ENCODE measurements at regions not wholly inside any gene's neighbourhood (a gene's known extent, or its start where the extent isn't known, plus 50 kb on each side); places are given as distances from the start of the nearest gene placed in this dataset.

DNA sequence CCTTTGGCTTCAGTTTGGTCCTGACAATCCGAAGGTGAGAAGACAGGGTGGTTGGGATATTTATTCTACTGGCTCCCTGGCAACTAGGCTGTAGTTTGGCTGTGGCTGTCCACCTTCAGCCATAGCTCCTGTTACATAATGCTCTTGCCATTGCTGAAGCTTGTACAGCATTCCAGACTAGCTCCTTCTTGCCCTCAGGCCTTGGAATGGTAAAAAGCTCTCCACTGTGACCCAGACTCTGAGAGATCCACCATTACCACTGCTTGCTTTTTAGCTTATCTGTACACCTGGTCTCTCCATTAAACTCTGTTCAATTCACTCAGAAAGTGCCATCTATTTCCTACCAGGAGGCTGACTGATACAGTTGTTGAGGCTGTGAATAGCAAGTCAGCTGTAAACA lies 231.8 kb upstream of the MON1B start:
- Histone ChIP-seq H3K27me3 (no peaks in the 10 kb centered on the region), H3K4me1 (no peaks in the 10 kb centered on the region), H3K4me3 (no peak overlapping the region), H3K36me3 (no peaks in the 10 kb centered on the region), H3K9me3 (no peaks in the 10 kb centered on the region), H3K27ac (no peak overlapping the region)
- DNase-seq = no peak
- WGBS, 2 donors = 60 to 71% methylated on average over 1 of the region's 1 CpG
- TF ChIP-seq POLR2A (IDR thresholded peaks at IDR 0.05) = no peak
- intact Hi-C loops (cut with DNase I) = no loop called here

DNA sequence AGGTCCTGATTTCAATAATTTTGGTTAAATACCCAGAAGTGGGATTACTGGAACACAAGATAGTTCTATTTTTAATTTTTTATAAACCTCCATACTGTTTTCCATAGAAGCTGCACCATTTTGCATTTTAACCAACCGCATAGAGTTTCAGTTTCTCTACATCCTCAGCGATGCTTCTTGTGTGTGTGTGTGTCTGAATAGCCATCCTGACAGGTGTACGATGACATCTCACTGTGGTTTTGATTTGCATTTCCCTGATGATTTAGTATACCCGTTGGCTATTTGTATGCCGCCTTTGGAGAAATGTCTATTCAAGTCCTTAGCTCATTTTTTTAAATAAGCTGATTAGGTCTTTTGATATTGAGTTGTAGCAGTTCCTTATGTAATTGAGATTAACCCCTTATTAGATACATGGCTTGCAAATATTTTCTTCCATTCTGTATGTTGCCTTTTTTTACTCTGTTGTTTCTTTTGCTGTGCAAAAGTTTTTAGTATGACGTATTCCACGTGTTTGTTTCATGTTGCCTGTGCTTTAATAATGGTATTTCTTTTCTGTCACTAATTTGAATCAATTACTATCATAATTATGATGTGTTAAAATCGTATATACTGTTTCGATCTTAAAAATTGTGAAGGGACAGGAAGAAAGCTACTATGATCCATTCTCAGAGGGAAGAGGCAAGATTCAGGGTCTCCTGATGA lies 227.2 kb upstream of the MON1B start:
- Histone ChIP-seq H3K9me3 (no peaks in the 10 kb centered on the region), H3K4me1 (no peaks in the 10 kb centered on the region), H3K4me3 (no peak overlapping the region), H3K27me3 (no peaks in the 10 kb centered on the region), H3K27ac (no peak overlapping the region), H3K36me3 (no peaks in the 10 kb centered on the region)
- 67 to 81% methylated on average over 9 of the region's 9 CpGs for WGBS, 2 donors
- intact Hi-C loops (cut with DNase I) = no loop called here
- no peak for TF ChIP-seq POLR2A (IDR thresholded peaks at IDR 0.05)
- no peak for DNase-seq

- Histone ChIP-seq H3K27me3 (no peaks in the 10 kb centered on the region), H3K36me3 (no peaks in the 10 kb centered on the region), H3K4me3 (no peak overlapping the region), H3K9me3 (no peaks in the 10 kb centered on the region), H3K4me1 (no peaks in the 10 kb centered on the region), H3K27ac (no peak overlapping the region)
- WGBS, 2 donors = 65 to 78% methylated on average over 1 to 2 of the region's 2 CpGs
- TF ChIP-seq, protein P1, sequence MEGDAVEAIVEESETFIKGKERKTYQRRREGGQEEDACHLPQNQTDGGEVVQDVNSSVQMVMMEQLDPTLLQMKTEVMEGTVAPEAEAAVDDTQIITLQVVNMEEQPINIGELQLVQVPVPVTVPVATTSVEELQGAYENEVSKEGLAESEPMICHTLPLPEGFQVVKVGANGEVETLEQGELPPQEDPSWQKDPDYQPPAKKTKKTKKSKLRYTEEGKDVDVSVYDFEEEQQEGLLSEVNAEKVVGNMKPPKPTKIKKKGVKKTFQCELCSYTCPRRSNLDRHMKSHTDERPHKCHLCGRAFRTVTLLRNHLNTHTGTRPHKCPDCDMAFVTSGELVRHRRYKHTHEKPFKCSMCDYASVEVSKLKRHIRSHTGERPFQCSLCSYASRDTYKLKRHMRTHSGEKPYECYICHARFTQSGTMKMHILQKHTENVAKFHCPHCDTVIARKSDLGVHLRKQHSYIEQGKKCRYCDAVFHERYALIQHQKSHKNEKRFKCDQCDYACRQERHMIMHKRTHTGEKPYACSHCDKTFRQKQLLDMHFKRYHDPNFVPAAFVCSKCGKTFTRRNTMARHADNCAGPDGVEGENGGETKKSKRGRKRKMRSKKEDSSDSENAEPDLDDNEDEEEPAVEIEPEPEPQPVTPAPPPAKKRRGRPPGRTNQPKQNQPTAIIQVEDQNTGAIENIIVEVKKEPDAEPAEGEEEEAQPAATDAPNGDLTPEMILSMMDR (IDR thresholded peaks at IDR 0.05) = no peak
- TF ChIP-seq POLR2A (IDR thresholded peaks at IDR 0.05) = no peak
- DNase-seq = no peak
- intact Hi-C loops (cut with DNase I) = no loop called here
Measured at GRCh38 chr16:76964464-76965154, 226.4 kb upstream of the MON1B start.

GRCh38 chr16:76970087-76970744 lies 220.8 kb upstream of the MON1B start:
- Histone ChIP-seq H3K27me3 (no peaks in the 10 kb centered on the region), H3K36me3 (no peaks in the 10 kb centered on the region), H3K4me3 (no peak overlapping the region), H3K9me3 (no peaks in the 10 kb centered on the region), H3K27ac (no peak overlapping the region), H3K4me1 (no peaks in the 10 kb centered on the region)
- DNase-seq = no peak
- intact Hi-C loops (cut with DNase I) = no loop called here
- 71 to 76% methylated on average over 5 of the region's 5 CpGs for WGBS, 2 donors
- no peak for TF ChIP-seq POLR2A (IDR thresholded peaks at IDR 0.05)
- TF ChIP-seq, protein P1 (IDR thresholded peaks at IDR 0.05) = no peak

DNA sequence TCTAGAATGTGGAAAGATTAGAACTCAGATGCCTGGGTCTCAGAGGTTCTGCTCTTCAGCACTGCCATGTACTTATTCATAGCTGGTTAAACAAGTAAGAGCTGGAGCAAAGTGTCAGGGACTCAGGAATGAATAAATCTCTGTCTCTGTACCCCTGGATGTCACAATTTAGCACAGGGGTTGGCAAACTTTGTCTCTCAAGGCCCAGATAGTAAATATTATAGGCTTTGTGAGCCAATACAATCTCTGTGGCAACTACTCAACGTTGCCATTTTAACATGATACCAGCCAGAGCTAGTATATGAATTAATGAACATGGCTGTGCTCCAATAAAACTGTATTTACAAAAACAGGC lies 220.3 kb upstream of the MON1B start:
- Histone ChIP-seq H3K9me3 (no peaks in the 10 kb centered on the region), H3K4me3 (no peak overlapping the region), H3K4me1 (no peaks in the 10 kb centered on the region), H3K27me3 (no peaks in the 10 kb centered on the region), H3K27ac (no peak overlapping the region), H3K36me3 (no peaks in the 10 kb centered on the region)
- TF ChIP-seq, protein P1 (IDR thresholded peaks at IDR 0.05) = no peak
- no peak for TF ChIP-seq POLR2A (IDR thresholded peaks at IDR 0.05)
- 20 to 35% methylated on average over 1 of the region's 1 CpG for WGBS, 2 donors
- DNase-seq = no peak
- intact Hi-C loops (cut with DNase I) = no loop called here

GRCh38 chr16:76976101-76976500 lies 214.9 kb upstream of the MON1B start:
- no peak for TF ChIP-seq POLR2A (IDR thresholded peaks at IDR 0.05)
- TF ChIP-seq, protein P1 (IDR thresholded peaks at IDR 0.05) = no peak
- 62 to 75% methylated on average over 3 of the region's 3 CpGs for whole genome bisulfite sequencing, 2 donors
- intact Hi-C loops (cut with DNase I) = no loop called here
- H3K9me3 ChIP-seq = no peaks in the 10 kb centered on the region
- no peak for DNase-seq
- H3K4me3 ChIP-seq = no peak overlapping the region
- H3K27ac ChIP-seq = no peak overlapping the region
- H3K27me3 ChIP-seq = no peaks in the 10 kb centered on the region
- no peaks in the 10 kb centered on the region for H3K4me1 ChIP-seq
- H3K36me3 ChIP-seq = no peaks in the 10 kb centered on the region
